ENCODE measurements at regions not wholly inside any gene's neighbourhood (a gene's known extent, or its start where the extent isn't known, plus 50 kb on each side); places are given as distances from the start of the nearest gene placed in this dataset.

DNA sequence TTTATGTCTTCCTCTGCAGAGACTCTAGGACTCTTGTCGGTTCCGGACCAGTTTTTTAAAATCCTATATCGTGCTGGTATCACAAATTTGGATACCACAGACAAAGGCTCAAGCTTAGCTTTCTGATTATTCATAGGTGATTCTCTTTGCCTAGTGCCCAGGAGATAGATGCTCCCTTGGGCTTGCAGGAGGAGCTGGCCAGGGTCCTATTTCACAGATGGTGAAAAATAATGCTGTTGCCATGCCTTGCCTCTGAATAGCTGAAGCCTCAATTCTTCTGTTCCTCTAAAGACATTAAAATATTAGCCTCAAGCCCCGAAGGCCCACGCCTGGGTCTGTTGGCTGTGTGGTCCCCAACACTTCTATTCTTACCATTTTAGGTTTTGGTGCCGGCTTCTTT is 123.9 kb upstream of the BACH2 start:
- Histone ChIP-seq H3K36me3 (ENCODE audit: insufficient read depth, low read length) (no peaks in the 10 kb centered on the region), H3K4me3 (ENCODE audit: insufficient read depth, low read depth, low read length) (no peak overlapping the region), H3K9ac (ENCODE audit: low read length) (no peak overlapping the region), H3K4me1 (ENCODE audit: insufficient read depth, low read length) (no peaks in the 10 kb centered on the region), H3K9me3 (ENCODE audit: insufficient read depth, low read depth, low read length) (no peaks in the 10 kb centered on the region), H4K20me1 (ENCODE audit: insufficient read depth, low read length) (no peaks in the 10 kb centered on the region), H3K79me2 (ENCODE audit: insufficient read depth, low read length) (no peaks in the 10 kb centered on the region), H3K4me2 (ENCODE audit: low read length) (no peak overlapping the region), H3K27me3 (ENCODE audit: insufficient read depth, low read length) (peaks cover 2% of the 10 kb centered on the region), H2AFZ (ENCODE audit: low read depth, low read length) (no peak overlapping the region), H3K27ac (ENCODE audit: low read depth, low read length) (no peak overlapping the region)
- FAIRE-seq (no peak), DNase-seq (ENCODE audit: low read depth) (no peak)
- Mint-ChIP-seq H3K27ac (ENCODE audit: unreplicated experiment) (no peak overlapping the region), H3K4me1 (ENCODE audit: low read depth, unreplicated experiment) (no peaks in the 10 kb centered on the region), H3K4me3 (ENCODE audit: unreplicated experiment) (no peak overlapping the region), H3K27me3 (ENCODE audit: low read depth, unreplicated experiment) (peaks cover 4% of the 10 kb centered on the region), H3K9me3 (ENCODE audit: unreplicated experiment) (no peaks in the 10 kb centered on the region), H3K36me3 (ENCODE audit: low read depth, unreplicated experiment) (no peaks in the 10 kb centered on the region)
- TF ChIP-seq EZH2 (IDR thresholded peaks at IDR 0.05; ENCODE audit: insufficient read depth, low read length), result no peak
- TF ChIP-seq, protein P1, sequence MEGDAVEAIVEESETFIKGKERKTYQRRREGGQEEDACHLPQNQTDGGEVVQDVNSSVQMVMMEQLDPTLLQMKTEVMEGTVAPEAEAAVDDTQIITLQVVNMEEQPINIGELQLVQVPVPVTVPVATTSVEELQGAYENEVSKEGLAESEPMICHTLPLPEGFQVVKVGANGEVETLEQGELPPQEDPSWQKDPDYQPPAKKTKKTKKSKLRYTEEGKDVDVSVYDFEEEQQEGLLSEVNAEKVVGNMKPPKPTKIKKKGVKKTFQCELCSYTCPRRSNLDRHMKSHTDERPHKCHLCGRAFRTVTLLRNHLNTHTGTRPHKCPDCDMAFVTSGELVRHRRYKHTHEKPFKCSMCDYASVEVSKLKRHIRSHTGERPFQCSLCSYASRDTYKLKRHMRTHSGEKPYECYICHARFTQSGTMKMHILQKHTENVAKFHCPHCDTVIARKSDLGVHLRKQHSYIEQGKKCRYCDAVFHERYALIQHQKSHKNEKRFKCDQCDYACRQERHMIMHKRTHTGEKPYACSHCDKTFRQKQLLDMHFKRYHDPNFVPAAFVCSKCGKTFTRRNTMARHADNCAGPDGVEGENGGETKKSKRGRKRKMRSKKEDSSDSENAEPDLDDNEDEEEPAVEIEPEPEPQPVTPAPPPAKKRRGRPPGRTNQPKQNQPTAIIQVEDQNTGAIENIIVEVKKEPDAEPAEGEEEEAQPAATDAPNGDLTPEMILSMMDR (IDR thresholded peaks at IDR 0.05; ENCODE audit: insufficient read depth, low read depth, low read length), result no peak

DNA sequence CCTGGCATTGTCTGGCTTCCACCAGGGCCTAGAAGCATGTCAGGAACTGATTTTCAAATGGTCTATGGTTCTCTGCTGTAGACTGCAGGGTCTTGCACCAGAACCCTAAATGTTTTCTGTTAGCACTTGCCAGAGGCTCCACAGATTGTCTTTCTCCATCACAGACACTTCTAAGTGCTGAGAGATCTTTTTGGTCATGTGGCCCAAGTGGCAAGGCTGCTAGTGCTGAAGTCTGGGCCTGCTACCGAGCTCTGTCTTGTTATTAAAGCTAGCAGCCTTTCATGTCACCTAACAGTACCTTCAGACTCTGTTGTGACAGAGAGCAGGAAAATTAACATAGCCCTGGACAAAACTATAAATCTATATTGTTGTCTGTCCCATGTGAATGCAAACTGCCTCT is 120.7 kb upstream of the BACH2 start:
- H3K36me3 Mint-ChIP-seq (ENCODE audit: low read depth, unreplicated experiment), result no peaks in the 10 kb centered on the region
- H3K4me3 ChIP-seq (ENCODE audit: insufficient read depth, low read depth, low read length), result no peak overlapping the region
- H3K9me3 Mint-ChIP-seq (ENCODE audit: unreplicated experiment), result no peaks in the 10 kb centered on the region
- H3K36me3 ChIP-seq (ENCODE audit: insufficient read depth, low read length), result no peaks in the 10 kb centered on the region
- no peak for FAIRE-seq
- DNase-seq (ENCODE audit: low read depth), result no peak
- no peaks in the 10 kb centered on the region for H4K20me1 ChIP-seq (ENCODE audit: insufficient read depth, low read length)
- peaks cover 7% of the 10 kb centered on the region for H3K4me1 Mint-ChIP-seq (ENCODE audit: low read depth, unreplicated experiment)
- H3K4me3 Mint-ChIP-seq (ENCODE audit: unreplicated experiment), result no peak overlapping the region
- no peak overlapping the region for H2AFZ ChIP-seq (ENCODE audit: low read depth, low read length)
- H3K9me3 ChIP-seq (ENCODE audit: insufficient read depth, low read depth, low read length), result no peaks in the 10 kb centered on the region
- H3K27me3 Mint-ChIP-seq (ENCODE audit: low read depth, unreplicated experiment), result peaks cover 4% of the 10 kb centered on the region
- no peak overlapping the region for H3K27ac ChIP-seq (ENCODE audit: low read depth, low read length)
- no peak overlapping the region for H3K27ac Mint-ChIP-seq (ENCODE audit: unreplicated experiment)
- no peaks in the 10 kb centered on the region for H3K79me2 ChIP-seq (ENCODE audit: insufficient read depth, low read length)
- H3K27me3 ChIP-seq (ENCODE audit: insufficient read depth, low read length), result peaks cover 2% of the 10 kb centered on the region
- no peak for TF ChIP-seq EZH2 (IDR thresholded peaks at IDR 0.05; ENCODE audit: insufficient read depth, low read length)
- TF ChIP-seq, protein P1 (IDR thresholded peaks at IDR 0.05; ENCODE audit: insufficient read depth, low read depth, low read length), result no peak
- no peak overlapping the region for H3K9ac ChIP-seq (ENCODE audit: low read length)
- H3K4me1 ChIP-seq (ENCODE audit: insufficient read depth, low read length), result peaks cover 9% of the 10 kb centered on the region
- no peak overlapping the region for H3K4me2 ChIP-seq (ENCODE audit: low read length)

DNA sequence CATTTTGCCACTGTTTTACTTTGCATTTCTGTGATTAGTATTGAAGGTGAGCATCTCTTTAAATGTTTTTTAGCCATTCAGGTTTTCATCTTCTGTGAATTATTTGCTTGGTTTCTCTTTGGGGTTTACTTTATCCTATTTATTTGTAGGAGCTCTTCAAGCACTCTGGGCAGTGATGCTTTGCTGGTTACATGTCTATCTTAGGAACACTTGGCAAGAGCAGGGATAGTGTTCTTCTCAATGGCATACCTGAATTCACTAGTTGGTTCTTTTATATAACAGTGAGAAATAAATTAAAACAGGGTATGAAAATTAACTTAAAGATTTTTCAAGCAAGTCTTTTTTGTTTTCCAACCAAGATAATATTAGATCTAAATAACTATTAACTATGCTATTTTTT is 119.7 kb upstream of the BACH2 start:
- Histone ChIP-seq H2AFZ (ENCODE audit: low read depth, low read length) (no peak overlapping the region), H3K4me3 (ENCODE audit: insufficient read depth, low read depth, low read length) (no peak overlapping the region), H3K9me3 (ENCODE audit: insufficient read depth, low read depth, low read length) (no peaks in the 10 kb centered on the region), H3K27ac (ENCODE audit: low read depth, low read length) (no peak overlapping the region), H3K36me3 (ENCODE audit: insufficient read depth, low read length) (no peaks in the 10 kb centered on the region), H3K79me2 (ENCODE audit: insufficient read depth, low read length) (no peaks in the 10 kb centered on the region), H3K9ac (ENCODE audit: low read length) (no peak overlapping the region), H3K27me3 (ENCODE audit: insufficient read depth, low read length) (peaks cover 2% of the 10 kb centered on the region), H3K4me1 (ENCODE audit: insufficient read depth, low read length) (peaks cover 16% of the 10 kb centered on the region), H3K4me2 (ENCODE audit: low read length) (no peak overlapping the region), H4K20me1 (ENCODE audit: insufficient read depth, low read length) (no peaks in the 10 kb centered on the region)
- Mint-ChIP-seq H3K4me1 (ENCODE audit: low read depth, unreplicated experiment) (peaks cover 11% of the 10 kb centered on the region), H3K36me3 (ENCODE audit: low read depth, unreplicated experiment) (no peaks in the 10 kb centered on the region), H3K4me3 (ENCODE audit: unreplicated experiment) (no peak overlapping the region), H3K9me3 (ENCODE audit: unreplicated experiment) (no peaks in the 10 kb centered on the region), H3K27me3 (ENCODE audit: low read depth, unreplicated experiment) (peaks cover 4% of the 10 kb centered on the region), H3K27ac (ENCODE audit: unreplicated experiment) (no peak overlapping the region)
- TF ChIP-seq, protein P1 (IDR thresholded peaks at IDR 0.05; ENCODE audit: insufficient read depth, low read depth, low read length), result no peak
- no peak for TF ChIP-seq EZH2 (IDR thresholded peaks at IDR 0.05; ENCODE audit: insufficient read depth, low read length)
- DNase-seq (ENCODE audit: low read depth) (no peak), FAIRE-seq (no peak)
